22Rv1 (cell line): ENCODE measurements at regions not wholly inside any gene's neighbourhood (a gene's known extent, or its start where the extent isn't known, plus 50 kb on each side); places are given as distances from the start of the nearest gene placed in this dataset.

Experiments used
- H3K27ac ChIP-seq: fragments of 450-650 bp; 2 replicates; pipeline ENCODE4 v1.5.1; 2017
- CTCF ChIP-seq: fragments of 450-650 bp; IDR thresholded peaks from 2 replicates; pipeline ENCODE4 v1.5.1; 2017; ENCODE audit warnings: mild to moderate bottlenecking
- ZFX ChIP-seq: fragments of 450-650 bp; IDR thresholded peaks from 2 replicates; pipeline ENCODE4 v1.6.1; 2017; ENCODE audit warnings: antibody characterized with exemption, borderline replicate concordance

- TF ChIP-seq ZFX (no peak), CTCF (no peak)
- H3K27ac ChIP-seq = no peak overlapping the region
Observed at GRCh38 chr7:124457841-124458240, 307.8 kb downstream of the GPR37 start.

- H3K27ac ChIP-seq = no peak overlapping the region
- no peak for TF ChIP-seq ZFX
- no peak for TF ChIP-seq CTCF
Observed at GRCh38 chr7:124456286-124456685, 309.3 kb downstream of the GPR37 start.

GRCh38 chr7:124452186-124452585, 313.4 kb downstream of the GPR37 start:
- no peak overlapping the region for H3K27ac ChIP-seq
- TF ChIP-seq ZFX = no peak
- TF ChIP-seq CTCF = no peak

- TF ChIP-seq CTCF (no peak), ZFX (no peak)
- no peak overlapping the region for H3K27ac ChIP-seq
Observed at GRCh38 chr7:124449896-124450295, 315.7 kb downstream of the GPR37 start.

GRCh38 chr7:124444696-124445480, 320.7 kb downstream of the GPR37 start:
- no peak for TF ChIP-seq CTCF
- TF ChIP-seq ZFX = no peak
- H3K27ac ChIP-seq = no peak overlapping the region

- TF ChIP-seq ZFX (no peak), CTCF (no peak)
- H3K27ac ChIP-seq = no peak overlapping the region
Observed at GRCh38 chr7:124443762-124444161, 321.8 kb downstream of the GPR37 start.

- H3K27ac ChIP-seq = no peak overlapping the region
- TF ChIP-seq CTCF = no peak
- no peak for TF ChIP-seq ZFX
Observed at GRCh38 chr7:124440081-124440480, 325.5 kb downstream of the GPR37 start.
